ENCODE measurements at regions not wholly inside any gene's neighbourhood (a gene's known extent, or its start where the extent isn't known, plus 50 kb on each side); places are given as distances from the start of the nearest gene placed in this dataset.

DNA sequence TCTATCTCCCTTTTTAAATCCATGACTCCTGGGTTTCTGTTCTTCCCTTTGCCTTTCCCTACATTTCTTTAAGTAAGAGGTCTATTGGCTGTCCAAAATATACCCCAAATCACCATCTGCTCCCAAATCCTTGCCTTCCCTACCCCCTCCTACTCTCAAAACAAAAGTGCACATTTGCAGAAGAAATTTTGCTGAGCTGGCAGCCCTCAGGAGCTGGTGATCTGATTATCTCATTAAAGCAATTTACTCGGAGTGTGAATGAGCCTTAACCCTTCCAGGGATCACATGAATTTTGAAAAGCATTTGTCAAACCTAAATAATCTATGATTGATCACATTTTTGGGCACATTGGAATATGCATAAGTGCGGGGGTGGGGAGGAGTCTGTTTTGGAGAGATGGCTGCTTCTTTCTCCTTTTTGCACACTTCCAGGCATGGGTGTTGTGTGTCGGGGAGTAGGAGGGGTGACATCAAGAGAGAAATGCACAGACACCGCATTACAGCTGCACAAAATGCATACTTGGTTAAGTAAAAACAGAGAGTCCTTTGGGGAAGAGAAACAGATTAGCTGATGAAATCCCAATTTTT lies 892.6 kb downstream of the TUSC7 start:
- ChIA-PET CTCF (no interaction called here), POLR2A (no interaction called here)
- Mint-ChIP-seq H3K27ac (no peak overlapping the region), H3K4me3 (no peak overlapping the region), H3K9me3 (no peaks in the 10 kb centered on the region), H3K36me3 (ENCODE audit: low read depth) (no peaks in the 10 kb centered on the region), H3K4me1 (no peaks in the 10 kb centered on the region), H3K27me3 (no peaks in the 10 kb centered on the region)
- TF ChIP-seq, protein P1, sequence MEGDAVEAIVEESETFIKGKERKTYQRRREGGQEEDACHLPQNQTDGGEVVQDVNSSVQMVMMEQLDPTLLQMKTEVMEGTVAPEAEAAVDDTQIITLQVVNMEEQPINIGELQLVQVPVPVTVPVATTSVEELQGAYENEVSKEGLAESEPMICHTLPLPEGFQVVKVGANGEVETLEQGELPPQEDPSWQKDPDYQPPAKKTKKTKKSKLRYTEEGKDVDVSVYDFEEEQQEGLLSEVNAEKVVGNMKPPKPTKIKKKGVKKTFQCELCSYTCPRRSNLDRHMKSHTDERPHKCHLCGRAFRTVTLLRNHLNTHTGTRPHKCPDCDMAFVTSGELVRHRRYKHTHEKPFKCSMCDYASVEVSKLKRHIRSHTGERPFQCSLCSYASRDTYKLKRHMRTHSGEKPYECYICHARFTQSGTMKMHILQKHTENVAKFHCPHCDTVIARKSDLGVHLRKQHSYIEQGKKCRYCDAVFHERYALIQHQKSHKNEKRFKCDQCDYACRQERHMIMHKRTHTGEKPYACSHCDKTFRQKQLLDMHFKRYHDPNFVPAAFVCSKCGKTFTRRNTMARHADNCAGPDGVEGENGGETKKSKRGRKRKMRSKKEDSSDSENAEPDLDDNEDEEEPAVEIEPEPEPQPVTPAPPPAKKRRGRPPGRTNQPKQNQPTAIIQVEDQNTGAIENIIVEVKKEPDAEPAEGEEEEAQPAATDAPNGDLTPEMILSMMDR (IDR thresholded peaks at IDR 0.05): no peak
- no peak for DNase-seq
- no peak for ATAC-seq (ENCODE audit: low read depth)
- intact Hi-C loops (cut with micrococcal nuclease): no loop called here

DNA sequence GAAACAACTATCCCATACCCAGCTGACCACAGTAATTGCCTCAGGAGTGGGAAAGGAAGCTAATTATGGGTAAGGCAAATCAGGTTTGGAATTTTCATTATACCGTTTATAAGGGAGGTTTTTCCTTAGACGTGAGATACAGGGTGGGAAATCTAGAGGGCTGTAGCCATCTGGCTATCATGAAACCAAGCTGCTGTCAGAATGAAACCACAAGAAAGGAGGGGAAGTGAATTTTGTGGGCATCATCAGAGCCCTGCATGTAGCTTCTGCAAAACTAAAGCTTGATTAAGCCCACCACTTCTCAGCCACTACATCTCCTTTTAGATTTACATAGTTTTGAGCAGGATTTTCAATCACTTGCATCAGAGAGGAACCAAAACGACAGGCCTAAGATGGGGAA lies 893.5 kb downstream of the TUSC7 start:
- no peaks in the 10 kb centered on the region for H3K9me3 Mint-ChIP-seq
- intact Hi-C loops (cut with micrococcal nuclease): no loop called here
- no peaks in the 10 kb centered on the region for H3K27me3 Mint-ChIP-seq
- H3K4me1 Mint-ChIP-seq: no peaks in the 10 kb centered on the region
- CTCF ChIA-PET: no interaction called here
- POLR2A ChIA-PET: no interaction called here
- TF ChIP-seq, protein P1 (IDR thresholded peaks at IDR 0.05): no peak
- no peak for ATAC-seq (ENCODE audit: low read depth)
- H3K4me3 Mint-ChIP-seq: no peak overlapping the region
- H3K36me3 Mint-ChIP-seq (ENCODE audit: low read depth): no peaks in the 10 kb centered on the region
- no peak for DNase-seq
- H3K27ac Mint-ChIP-seq: no peak overlapping the region

DNA sequence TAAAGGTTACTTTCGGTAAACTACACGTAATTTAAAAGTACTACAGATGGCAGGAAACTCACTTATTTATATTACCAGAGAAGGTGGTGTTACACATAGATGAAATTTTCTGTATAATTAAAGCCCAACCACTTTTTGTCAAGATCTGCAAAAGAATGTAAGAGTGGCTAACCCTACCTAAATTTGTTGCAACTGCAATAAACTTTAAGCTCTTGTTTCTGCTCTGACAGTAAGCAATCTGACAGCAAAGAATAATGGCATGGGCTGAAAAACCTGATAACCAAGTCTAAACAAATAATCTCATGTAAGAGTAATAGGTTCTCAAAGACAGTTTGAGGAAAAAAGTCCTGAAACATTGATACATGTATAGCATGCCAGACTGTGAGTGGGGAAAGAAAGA lies 897.3 kb downstream of the TUSC7 start:
- no peaks in the 10 kb centered on the region for H3K4me1 Mint-ChIP-seq
- ATAC-seq (ENCODE audit: low read depth) (no peak), DNase-seq (no peak)
- H3K27ac Mint-ChIP-seq: no peak overlapping the region
- H3K27me3 Mint-ChIP-seq: no peaks in the 10 kb centered on the region
- no peak overlapping the region for H3K4me3 Mint-ChIP-seq
- intact Hi-C loops (cut with micrococcal nuclease): no loop called here
- no peaks in the 10 kb centered on the region for H3K9me3 Mint-ChIP-seq
- no peaks in the 10 kb centered on the region for H3K36me3 Mint-ChIP-seq (ENCODE audit: low read depth)
- TF ChIP-seq, protein P1 (IDR thresholded peaks at IDR 0.05): no peak
- CTCF ChIA-PET: no interaction called here
- POLR2A ChIA-PET: no interaction called here

DNA sequence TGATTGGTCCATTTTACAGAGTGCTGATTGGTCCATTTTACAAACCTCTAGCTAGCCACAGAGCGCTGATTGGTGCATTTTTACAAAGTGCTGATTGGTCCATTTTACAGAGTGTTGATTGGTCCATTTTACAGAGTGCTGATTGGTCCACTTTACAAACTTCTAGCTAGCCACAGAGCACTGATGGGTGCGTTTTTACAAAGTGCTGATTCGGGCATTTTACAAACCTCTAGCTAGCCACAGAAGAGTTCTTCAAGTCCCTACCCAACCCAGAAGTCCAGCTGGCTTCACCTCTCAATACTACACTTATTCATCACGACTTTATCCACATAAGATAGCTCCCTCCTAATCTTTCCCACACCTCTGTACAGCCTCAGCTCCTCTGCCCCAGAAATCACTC lies 899.8 kb downstream of the TUSC7 start:
- Mint-ChIP-seq H3K27ac (no peak overlapping the region), H3K9me3 (no peaks in the 10 kb centered on the region), H3K27me3 (no peaks in the 10 kb centered on the region), H3K4me3 (no peak overlapping the region), H3K36me3 (ENCODE audit: low read depth) (no peaks in the 10 kb centered on the region), H3K4me1 (no peaks in the 10 kb centered on the region)
- ATAC-seq (ENCODE audit: low read depth) (no peak), DNase-seq (no peak)
- ChIA-PET CTCF (no interaction called here), POLR2A (no interaction called here)
- intact Hi-C loops (cut with micrococcal nuclease): no loop called here
- TF ChIP-seq, protein P1 (IDR thresholded peaks at IDR 0.05): no peak

GRCh38 chr3:117610156-117610555 lies 900.6 kb downstream of the TUSC7 start:
- POLR2A ChIA-PET: no interaction called here
- Mint-ChIP-seq H3K9me3 (no peaks in the 10 kb centered on the region), H3K27me3 (no peaks in the 10 kb centered on the region), H3K36me3 (ENCODE audit: low read depth) (no peaks in the 10 kb centered on the region), H3K4me1 (no peaks in the 10 kb centered on the region), H3K4me3 (no peak overlapping the region), H3K27ac (no peak overlapping the region)
- ATAC-seq (ENCODE audit: low read depth): no peak
- TF ChIP-seq, protein P1 (IDR thresholded peaks at IDR 0.05): no peak
- intact Hi-C loops (cut with micrococcal nuclease): no loop called here
- CTCF ChIA-PET: no interaction called here
- no peak for DNase-seq
